AG08396 (cell line): ENCODE measurements at regions not wholly inside any gene's neighbourhood (a gene's known extent, or its start where the extent isn't known, plus 50 kb on each side); places are given as distances from the start of the nearest gene placed in this dataset.
"Not testable (repeated sequence)": the region's sequence is repeated elsewhere in the genome, so short reads cannot be mapped to it uniquely, and the experiment has no call there.

Experiments used
- DNase-seq: peaks from one replicate; pipeline ENCODE4 v3.0.0; 2012; ENCODE audit warnings: low spot score, mixed read lengths

DNA sequence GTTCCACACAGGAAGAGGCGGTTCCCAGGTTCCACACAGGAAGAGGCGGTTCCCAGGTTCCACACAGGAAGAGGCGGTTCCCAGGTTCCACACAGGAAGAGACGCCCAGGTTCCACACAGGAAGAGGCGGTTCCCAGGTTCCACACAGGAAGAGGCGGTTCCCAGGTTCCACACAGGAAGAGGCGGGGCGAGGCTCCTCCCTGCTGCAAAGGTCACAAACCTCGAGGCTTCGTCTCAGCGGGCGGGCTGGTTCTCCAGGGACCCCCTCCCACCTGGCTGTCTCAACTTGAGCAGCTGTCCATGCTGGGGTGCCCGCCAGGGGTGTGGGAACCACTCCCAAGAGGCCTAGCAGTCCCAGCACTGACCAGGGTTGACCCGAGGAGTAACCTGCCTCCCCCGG is 94.3 kb upstream of the RUFY1 start:
- not testable (repeated sequence) for DNase-seq

DNA sequence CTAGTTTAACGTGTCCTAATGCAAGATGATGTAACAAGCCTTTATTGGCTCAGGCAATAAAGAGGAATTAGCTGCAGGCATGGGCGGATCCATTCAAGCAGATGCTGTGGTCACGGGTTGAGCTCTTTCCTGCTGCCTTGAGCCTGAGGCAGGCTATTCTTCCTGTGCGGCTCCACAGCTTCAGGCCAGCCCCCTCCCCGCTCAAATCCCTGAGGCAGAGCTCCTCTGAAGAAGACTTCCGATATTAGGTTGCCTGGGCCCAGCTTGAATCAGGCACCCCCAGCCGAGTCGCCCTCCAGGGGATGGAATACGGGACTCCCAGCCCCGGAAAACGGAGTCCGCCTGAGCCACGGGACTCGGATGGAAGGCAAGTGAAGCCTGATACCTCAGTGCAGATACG is 95.0 kb upstream of the RUFY1 start:
- DNase-seq, result no peak

DNA sequence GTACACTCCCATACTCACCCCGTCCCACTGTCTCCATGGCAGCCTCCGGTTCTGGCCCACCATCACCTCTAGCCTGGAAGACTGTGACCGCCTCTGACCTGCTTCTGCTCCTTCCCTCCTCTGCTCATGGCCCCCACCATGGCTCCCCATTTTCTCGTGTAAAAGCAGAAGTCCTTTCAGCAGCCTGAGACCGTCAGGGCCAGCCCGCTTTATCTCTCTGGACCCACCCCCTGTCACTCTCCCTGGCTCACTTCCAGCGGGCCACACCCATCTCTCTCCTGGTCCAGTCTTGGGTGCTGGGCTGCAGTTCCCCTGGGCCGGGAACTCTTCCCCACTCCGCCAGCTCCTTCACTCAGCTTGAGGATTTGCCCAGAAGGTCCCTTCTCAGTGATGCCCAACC is 96.0 kb upstream of the RUFY1 start:
- DNase-seq, result no peak

DNA sequence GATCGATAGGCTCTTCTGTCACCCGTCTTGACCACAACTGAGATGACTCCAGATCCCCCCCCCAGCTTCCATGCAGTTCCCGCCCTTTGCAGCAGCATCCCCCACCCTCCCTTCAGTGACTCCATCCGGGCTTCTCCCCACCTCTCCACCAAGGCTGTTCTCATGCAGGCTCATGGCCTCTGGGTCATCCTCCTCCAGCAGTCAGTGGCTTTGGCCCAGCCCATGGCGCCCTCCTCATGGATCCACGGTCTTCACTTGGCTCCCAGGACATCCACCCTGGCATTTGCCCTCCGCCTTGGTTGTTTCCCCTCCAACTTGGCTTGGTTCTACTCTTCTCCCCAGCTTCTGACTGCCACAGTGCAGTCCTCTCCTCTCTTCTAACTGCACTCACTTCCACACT is 96.7 kb upstream of the RUFY1 start:
- no peak for DNase-seq

DNA sequence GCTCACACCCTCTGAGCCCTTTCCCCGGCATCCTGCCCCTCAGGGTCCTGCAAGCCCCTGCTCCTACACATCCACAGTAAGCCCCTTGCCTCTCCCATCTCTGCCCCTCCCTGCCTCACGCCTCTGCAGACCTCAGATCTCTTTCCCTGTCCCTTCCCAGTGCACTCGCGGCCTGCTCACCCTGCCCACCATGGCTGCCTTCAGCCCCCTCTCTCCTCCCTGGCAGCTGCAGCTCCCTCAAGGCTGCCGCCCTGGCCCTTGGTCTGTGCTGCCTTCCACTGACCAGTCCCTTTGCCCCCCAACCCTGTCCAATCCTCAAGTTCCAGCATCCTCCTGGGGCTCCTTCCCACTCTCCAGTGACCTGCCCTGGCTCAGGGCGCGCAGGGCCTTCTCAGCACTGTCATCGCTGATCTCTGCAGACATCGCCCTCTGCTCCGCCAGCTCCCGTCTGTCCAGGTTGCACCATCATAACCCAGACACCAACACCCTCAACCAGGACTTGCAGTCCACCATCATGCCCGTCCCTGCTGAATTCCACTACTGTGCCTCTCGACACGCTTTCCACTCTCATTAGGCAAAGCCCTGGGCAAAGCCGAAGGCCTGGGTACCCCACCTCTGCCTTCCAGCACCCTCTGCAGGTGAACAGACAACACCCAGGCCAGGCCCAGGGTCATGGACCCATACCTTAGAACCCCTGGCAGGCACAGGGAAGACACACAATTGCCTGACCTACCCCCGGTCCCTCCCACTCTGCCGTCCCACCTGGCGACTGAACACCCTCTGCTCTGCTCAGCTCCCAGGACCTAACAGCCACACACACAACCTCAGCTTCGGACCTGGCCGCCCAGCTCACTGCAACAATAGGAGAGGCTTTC is 97.8 kb upstream of the RUFY1 start:
- DNase-seq, result no peak

DNA sequence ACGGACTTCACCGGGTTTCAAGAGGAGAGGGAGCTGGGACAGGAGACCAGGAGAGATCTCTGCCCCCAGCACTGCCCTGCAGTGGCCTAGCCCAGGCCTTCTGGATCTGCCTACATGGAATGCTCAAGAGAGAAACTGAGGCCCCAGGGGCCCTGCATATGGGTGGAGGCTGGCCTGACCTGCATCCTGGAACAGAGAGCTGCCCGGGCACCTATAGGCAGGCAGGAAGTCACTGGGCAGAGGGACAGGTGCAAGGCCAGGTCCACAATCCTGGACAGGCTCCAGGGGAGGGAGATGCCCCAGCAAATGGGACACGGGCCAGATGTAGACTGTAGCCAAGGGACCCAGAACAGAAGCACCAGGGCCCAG is 98.5 kb upstream of the RUFY1 start:
- DNase-seq, result no peak

DNA sequence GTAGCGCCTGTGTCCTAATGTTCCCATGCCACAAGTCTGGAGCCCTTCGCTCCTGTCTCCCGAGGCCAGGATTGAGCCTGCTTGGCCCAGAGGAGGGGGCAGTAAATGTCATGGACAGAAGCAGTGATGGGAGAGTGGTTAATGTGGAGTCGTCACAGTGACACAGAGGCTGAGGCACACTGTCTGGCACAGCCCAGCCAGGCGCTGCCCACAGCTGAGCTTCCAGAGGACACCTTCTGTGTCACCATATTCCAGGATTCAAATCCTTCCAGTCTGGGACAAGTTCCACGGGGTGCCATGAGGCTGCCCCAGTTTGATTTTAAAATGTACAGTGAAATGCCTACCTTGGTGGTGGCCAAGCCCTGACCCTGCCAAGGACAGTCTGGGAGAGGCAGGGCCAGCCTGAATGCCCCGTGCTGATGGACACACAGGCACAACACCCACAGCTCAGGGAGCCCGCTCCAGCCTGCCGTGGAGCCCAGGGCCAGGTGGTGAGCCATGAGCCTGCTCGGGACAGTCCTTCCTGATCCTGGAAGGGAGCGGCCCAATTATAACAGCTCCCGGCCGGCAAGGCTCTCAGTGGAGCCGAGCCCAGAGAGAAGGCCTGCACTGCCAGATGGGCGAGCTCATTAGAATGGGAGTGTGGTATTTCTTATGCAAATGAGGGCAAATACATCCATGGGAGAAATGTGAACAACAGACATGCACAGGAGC is 99.1 kb upstream of the RUFY1 start:
- DNase-seq, result no peak

DNA sequence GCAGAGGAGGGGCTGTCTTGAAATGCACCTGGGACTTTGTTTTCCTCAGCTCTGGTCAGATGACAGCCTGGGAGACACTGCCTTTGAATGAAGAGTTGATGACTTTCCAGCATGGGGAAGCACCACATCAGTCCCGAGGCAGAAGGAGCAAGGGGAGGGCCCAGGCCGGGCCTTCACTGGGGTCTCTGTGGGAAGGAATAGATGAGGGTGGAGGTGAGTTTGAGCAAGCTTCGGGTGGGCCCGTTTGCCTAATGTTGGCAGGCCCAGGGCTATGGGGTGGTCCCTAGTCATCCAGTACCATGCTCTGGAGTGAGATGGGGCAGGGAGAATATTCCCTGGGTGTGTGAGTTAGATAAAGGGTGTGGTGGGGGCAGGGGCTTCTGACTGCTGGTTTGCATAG is 100.4 kb upstream of the RUFY1 start:
- DNase-seq, result not testable (repeated sequence)

DNA sequence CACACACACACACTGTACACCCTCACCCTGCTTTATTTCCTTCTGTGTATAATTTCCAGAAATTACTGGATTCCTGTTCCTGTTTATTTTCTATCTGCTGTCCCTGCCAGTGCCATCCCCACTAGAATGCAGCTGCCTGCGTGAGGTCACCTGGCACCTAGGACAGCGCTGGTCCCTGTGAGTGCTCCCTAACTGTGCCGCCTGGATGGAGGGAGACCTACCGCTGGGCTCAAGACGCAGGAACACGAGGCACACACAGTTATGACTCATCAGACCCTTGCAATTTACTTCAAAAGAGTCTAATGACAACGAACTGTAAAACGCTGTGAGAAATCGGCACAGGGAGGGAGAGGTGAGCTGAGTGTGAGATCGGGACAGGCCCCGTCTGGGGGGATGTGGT is 102.1 kb upstream of the RUFY1 start:
- not testable (repeated sequence) for DNase-seq

DNA sequence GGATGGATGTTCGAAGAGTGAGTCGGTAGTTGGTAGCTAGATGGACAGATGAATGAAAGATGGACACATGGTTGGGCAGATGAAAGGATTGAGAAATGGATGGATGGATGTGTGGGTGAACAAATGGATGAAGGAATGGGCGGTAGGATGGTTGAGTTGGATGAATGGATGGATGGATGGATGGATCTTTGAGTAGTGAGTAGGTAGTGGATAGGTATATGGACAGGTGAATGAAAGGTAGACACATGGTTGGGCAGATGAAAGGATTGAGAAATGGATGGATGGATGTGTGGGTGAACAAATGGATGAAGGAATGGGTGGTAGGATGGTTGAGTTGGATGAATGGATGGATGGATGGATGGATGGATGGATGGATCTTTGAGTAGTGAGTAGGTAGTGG is 97.0 kb upstream of the ADAMTS2 start:
- DNase-seq, result not testable (repeated sequence)

DNA sequence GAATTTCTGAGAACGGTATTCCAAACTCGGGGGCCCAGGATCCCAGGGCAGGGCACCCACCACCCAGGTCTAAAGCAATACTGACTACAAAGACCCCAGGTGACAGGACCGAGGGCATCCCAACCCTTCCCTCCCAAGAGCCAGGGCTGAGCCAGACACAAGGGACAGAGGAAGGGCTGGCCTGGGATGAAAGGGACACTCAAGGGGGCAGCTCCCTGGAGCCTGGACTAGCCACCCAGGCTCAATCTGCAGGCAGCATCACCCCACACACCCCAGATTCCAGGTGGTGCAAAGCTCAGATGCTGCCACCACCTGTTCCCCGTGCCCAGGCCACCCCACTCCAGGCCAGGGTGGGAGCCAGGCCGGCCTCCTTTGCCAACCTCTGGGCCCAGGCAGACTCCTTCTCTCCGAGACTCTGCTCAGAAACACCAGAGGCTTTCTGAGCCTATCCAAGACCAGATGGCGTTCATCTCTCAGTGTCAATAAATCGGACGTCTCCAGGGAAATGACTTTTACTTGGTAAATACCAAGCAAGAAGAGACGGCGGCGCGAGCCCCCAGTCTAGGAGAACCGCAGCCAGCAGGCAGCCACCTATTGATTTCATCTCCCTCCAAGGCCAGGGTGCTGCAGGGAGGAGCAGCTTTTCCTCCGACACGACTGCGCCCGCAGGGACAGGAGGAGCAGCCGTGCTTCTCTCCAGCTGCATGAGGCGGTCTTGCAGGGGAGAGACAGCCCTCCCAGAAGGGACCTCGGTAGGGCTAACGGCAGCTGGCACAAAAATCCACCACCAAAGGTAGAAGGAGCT is 94.1 kb upstream of the ADAMTS2 start:
- DNase-seq, result no peak

DNA sequence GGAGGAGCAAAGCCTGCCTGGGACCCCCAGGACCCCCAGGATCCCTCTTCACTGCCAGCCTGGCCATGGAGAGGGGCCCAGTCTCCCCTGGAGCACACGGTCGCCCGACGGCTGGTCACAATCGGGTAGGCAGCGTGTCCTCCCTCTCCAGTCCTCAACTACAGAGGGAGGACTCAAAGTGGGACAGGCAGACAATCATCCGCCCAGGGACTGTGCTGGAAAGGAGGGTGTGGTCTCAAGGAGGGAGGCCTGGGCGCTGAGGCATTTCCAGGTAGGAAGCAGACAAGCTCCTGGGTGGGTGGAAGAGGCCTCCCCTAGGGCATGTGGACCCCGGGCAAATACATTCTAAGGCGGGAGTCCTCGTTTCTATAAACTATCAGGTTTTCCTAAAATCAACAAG is 93.2 kb upstream of the ADAMTS2 start:
- DNase-seq, result no peak

DNA sequence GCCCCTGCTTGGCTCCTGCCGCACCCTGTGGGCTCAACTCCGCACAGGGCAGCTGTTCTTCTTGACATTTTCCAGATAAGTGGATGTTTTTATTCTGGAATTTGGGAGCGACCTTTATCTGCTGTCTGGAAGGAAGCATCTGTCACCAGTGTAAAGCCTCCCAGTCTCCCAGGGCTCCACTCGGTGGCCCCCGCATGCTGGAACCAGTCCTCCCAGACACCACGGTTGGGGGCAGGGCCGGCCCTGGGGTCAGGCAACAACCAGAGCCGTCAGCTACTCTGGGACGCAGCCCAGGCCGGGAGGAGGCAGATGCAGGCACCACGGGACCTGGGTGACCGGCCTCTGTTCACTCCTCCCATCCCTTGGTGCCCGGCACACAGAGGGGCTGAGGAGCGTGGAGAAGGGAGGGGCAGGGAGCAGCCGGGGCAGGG is 92.8 kb upstream of the ADAMTS2 start:
- no peak for DNase-seq

DNA sequence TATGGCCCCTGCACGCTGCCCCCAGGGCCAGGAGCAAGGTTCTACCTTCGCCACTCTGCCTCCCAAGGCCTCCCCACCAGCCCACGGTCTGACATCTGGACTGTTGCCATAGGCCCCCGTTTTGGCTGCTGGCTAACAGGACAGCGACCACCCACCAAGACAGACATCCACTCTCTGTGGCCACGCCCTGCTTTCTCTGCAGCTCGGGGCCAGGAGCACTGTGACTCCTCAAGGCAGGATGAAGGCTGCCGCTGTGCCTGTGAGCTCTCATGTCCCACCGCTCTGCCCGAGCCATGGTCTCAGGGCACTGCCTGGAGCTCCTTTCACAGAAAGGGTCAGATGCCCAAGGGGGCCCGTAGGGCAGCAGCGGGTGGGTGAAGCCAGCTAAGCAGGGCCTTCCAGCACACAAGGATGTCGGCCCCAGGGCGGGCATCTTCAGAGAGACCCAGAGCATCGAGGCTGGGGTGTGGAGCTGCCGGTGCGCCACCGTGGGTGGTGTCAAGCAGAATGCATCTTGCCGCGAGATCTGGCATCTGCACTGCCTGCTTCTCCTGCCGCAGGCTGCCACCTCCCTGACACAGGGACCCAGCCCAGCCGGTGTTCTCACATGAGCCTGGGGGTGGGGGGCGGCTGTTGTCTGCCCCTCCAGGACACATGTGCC is 92.2 kb upstream of the ADAMTS2 start:
- DNase-seq, result no peak

DNA sequence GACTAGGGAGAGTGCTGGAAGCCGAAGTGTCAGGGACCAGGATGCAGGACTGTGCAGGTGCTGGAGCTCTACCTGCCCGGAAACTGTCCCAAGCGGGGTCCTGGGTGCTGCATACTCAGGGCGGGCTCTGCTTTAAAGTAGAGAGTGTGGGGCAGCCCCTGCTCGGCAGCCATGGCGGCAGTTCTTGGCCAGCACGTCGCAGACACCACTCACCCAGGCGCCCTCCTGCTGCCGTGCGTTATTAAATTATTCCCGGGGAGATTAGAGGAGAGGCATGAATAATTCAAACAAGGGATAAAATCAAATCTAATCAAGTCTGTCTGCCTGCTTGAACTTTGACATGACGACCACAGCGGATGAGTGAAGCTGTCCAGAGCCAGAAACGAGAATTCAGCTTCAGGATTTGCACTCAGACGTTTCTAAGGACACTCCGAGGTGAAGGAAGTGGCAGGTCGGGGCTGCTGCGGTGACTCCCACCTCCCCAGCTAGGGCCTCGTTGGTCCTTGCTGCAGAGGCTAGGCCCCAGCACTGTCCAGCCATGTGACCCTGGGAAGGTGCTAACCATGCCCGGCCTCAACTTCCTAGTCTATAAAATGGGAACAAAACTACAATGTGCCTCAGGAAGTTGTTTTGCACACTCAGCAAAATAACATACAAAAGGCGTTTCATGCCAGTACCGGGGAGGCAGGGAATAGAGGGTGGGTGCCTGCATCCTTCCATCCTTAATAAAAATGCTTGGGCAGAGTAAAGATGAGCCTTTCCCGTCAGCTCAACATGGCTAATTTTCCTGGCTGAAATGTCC is 91.3 kb upstream of the ADAMTS2 start:
- DNase-seq, result no peak

DNA sequence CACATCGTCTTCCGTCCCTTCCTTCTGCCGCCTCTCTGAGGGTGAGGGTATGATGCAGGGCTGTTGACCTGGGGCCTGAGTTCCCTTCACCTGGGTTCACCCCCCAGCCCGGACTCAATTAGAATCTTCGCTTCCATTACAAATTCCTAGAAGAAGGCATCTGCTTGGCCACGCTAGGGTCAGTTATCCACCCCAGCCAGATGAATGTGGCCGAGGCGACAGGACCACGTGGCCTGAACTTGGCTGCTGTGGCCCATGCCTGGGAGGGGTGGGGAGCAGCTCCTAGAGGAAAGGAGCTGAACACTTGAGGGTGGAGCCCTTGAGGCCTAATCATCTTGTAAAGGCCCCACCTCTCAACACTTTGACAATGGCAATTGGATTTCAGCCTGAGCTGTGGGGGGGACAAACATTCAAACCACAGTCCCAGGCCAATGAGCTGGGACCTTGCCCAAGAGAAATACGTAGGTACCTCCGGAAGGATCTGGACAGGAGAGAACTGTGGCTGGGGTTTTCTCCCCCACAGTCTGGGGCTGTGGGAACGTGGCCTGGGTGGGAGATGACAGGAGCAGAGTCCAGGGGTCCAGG is 90.6 kb upstream of the ADAMTS2 start:
- DNase-seq, result no peak

DNA sequence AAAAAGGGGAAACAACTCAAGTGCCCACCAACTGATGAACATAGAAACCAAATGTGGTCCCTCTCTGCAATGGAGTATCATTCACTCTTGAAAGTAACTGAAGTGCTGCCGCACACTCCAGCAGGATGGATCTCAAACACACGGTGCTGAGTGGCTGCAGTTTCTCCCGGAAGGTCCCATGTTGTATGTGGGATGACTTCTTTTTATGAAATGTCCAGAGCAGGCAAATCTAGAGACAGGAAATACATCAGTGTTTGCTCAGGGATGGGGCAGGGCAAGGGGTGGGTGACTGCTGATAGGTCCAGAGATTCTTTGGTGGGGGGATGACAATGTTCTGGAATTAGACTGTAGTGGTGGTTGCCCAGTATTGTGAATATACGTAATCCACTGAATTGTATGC is 89.9 kb upstream of the ADAMTS2 start:
- DNase-seq, result no peak

DNA sequence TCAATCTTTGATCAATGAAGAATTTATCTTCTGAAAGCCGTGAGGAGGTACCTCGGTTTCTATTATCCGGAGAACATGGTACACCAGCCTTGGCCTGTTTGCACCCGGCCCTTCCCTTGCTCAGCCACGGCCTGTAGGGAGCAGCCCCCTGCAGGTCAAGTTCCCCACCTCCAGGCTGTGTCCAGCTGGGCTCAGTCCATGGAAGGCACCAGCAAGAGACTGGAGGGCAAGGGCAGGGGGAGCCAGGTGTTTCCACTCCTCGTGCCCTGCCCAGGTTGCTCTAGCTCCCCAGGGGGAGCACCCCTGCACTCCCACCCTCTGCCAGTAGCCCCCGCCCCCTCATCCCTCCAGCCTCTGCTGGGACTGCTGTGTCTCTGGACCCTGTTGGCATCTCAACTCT is 87.3 kb upstream of the ADAMTS2 start:
- no peak for DNase-seq

DNA sequence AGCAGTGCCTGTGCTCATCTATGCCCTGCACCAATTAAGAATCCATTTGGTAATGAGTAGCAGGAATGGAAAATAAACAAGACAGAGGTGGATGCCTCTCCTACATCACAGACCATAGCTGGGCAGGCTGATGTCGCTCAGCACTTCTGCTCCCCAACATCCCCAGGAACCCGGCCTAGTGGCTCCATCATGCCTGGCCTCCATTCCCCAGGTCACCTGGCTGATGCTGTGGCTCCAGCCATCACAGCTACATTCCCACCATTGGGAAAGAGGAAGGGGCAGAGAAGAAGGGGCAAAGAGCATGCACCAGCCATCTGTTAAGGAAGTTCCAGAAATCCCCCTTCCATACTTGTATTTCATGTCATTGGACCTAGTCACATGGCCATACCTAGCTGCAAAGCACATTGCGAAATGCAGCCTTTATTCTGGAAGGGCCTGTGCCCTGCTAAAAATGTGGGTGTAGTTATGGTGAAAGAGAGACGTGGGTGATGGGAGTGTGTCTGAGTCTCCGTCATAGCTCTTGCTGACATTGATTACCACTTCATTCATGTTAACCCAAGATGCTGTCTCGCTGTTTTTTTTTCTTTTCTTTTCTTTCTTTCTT is 86.1 kb upstream of the ADAMTS2 start:
- DNase-seq, result no peak
